ENCODE measurements at regions not wholly inside any gene's neighbourhood (a gene's known extent, or its start where the extent isn't known, plus 50 kb on each side); places are given as distances from the start of the nearest gene placed in this dataset.

DNA sequence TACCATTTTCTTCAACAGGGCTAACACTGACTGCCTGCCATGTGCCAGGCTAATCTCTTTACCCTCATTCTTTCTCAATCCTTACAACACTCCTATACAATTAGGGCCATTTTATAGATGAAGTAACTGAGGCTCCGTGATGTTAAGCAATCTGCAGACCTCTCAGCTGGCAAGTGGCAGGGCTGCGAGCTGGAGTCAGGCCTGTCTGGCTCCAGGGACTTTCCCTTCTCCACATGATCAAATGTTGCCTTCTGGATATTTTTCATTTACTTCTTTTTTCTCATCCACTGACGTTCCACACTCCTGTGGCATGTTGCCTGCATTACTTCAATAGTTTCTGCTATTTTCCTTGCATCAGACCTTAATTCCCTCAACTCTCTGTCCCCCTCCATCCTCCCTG is 55.2 kb upstream of the TAGAP start:
- WGBS (ENCODE audit: extremely low coverage, insufficient read length, low lambda C conversion rate): no CpG with 5 or more reads among the region's 3 CpGs
- Mint-ChIP-seq H3K27ac (no peak overlapping the region), H3K4me3 (no peak overlapping the region), H3K36me3 (ENCODE audit: insufficient read depth in 1 of 3, low read depth in 3 of 3) (no peaks in the 10 kb centered on the region), H3K27me3 (ENCODE audit: low read depth) (no peaks in the 10 kb centered on the region), H3K4me1 (peaks cover 5 to 6% of the 10 kb centered on the region in 2 experiments), H3K9me3 (no peaks in the 10 kb centered on the region)
- Histone ChIP-seq H3K14ac (ENCODE audit: insufficient read depth, low read length) (no peak overlapping the region), H3K79me2 (ENCODE audit: insufficient read depth, low read length) (no peaks in the 10 kb centered on the region), H3K4me2 (ENCODE audit: insufficient read depth, insufficient read length, low read length) (no peak overlapping the region), H4K8ac (replicated peaks; ENCODE audit: insufficient read length, low read depth, low read length) (no peak overlapping the region), H3K27ac (ENCODE audit: insufficient read length, low read depth, low read length) (no peak overlapping the region), H3K4me1 (ENCODE audit: insufficient read depth, low read length) (no peaks in the 10 kb centered on the region), H4K5ac (ENCODE audit: insufficient read length, low read depth, low read length) (no peak overlapping the region), H2AFZ (ENCODE audit: low read length) (no peak overlapping the region), H3T11ph (ENCODE audit: low read length) (no peak overlapping the region), H3K18ac (ENCODE audit: insufficient read length, low read depth, low read length) (no peak overlapping the region), H4K20me1 (ENCODE audit: control insufficient read depth, insufficient read depth, insufficient read length) (no peaks in the 10 kb centered on the region), H3K23ac (ENCODE audit: insufficient read length, low read depth, low read length) (no peak overlapping the region), H3K56ac (ENCODE audit: insufficient read length, low read depth, low read length) (no peak overlapping the region), H2BK5ac (ENCODE audit: insufficient read length, low read length) (no peak overlapping the region), H3K9me3 (ENCODE audit: control insufficient read depth, low read depth, low read length) (no peaks in the 10 kb centered on the region), H3K79me1 (ENCODE audit: insufficient read depth, low read depth, low read length, poor library complexity, severe bottlenecking) (no peaks in the 10 kb centered on the region), H4K91ac (ENCODE audit: insufficient read length, low read depth, low read length) (no peak overlapping the region), H3K4ac (ENCODE audit: low read depth, low read length) (no peak overlapping the region), H3K27me3 (ENCODE audit: insufficient read depth, low read length) (no peaks in the 10 kb centered on the region), H2BK12ac (ENCODE audit: insufficient read length, low read depth, low read length) (no peak overlapping the region), H2BK20ac (ENCODE audit: low read depth, low read length, poor library complexity, severe bottlenecking) (no peak overlapping the region), H2BK120ac (ENCODE audit: low read depth, low read length, poor library complexity, severe bottlenecking) (no peak overlapping the region), H2BK15ac (ENCODE audit: low read depth, low read length) (no peak overlapping the region), H2AK5ac (ENCODE audit: insufficient read length, low read length) (no peak overlapping the region), H3K9ac (ENCODE audit: extremely low read depth, insufficient read length, low read length) (no peak overlapping the region), H3K23me2 (ENCODE audit: insufficient read length, low read depth, low read length, poor library complexity, severe bottlenecking) (no peaks in the 10 kb centered on the region)
- no peak for DNase-seq
- TF ChIP-seq, protein P1, sequence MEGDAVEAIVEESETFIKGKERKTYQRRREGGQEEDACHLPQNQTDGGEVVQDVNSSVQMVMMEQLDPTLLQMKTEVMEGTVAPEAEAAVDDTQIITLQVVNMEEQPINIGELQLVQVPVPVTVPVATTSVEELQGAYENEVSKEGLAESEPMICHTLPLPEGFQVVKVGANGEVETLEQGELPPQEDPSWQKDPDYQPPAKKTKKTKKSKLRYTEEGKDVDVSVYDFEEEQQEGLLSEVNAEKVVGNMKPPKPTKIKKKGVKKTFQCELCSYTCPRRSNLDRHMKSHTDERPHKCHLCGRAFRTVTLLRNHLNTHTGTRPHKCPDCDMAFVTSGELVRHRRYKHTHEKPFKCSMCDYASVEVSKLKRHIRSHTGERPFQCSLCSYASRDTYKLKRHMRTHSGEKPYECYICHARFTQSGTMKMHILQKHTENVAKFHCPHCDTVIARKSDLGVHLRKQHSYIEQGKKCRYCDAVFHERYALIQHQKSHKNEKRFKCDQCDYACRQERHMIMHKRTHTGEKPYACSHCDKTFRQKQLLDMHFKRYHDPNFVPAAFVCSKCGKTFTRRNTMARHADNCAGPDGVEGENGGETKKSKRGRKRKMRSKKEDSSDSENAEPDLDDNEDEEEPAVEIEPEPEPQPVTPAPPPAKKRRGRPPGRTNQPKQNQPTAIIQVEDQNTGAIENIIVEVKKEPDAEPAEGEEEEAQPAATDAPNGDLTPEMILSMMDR (conservative IDR thresholded peaks at IDR 0.05): no peak

Measured in H9 (cell line).